ENCODE measurements at regions not wholly inside any gene's neighbourhood (a gene's known extent, or its start where the extent isn't known, plus 50 kb on each side); places are given as distances from the start of the nearest gene placed in this dataset.

DNA sequence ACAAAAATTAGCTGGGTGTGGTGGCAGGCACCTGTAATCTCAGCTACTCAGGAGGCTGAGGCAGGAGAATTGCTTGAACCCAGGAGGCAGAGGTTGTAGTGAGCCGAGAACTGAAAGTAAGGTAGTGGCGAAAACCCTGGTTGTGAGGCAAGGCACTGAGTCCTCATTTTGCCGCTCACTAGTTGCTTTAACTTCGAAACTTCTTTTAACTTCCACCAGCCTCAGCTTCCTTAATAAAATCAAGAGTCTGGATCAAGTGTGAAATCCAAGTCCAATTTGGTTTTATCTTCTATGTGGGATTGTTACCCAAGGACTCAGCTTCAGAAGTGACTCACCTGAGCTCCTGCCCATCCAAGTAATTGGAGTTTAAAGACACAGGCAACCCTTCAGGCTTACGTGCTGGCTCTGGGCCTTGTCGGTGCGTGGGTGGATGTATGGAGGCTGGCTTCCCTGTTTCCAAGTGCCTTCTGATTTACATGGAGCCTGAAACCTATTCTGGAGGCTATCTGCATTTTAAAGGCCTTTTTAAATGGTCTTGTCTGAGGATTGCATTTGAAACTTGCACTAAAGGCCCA, 374.2 kb upstream of the ID2 start:
- Histone ChIP-seq H3K23ac (ENCODE audit: low read length in 2 of 2) (no peak overlapping the region), H2AK5ac (ENCODE audit: low read length, severe bottlenecking) (peak overlapping the region; percentile 69), H2BK5ac (ENCODE audit: low read depth, low read length, poor library complexity, severe bottlenecking) (no peak overlapping the region), H2BK15ac (ENCODE audit: low read depth, poor library complexity, severe bottlenecking) (no peak overlapping the region), H2AFZ (ENCODE audit: low read depth, low read length) (no peak overlapping the region), H3K9ac (ENCODE audit: low read length) (no peak overlapping the region), H3K27ac (ENCODE audit: low read length, poor library complexity, severe bottlenecking) (no peak overlapping the region), H3K4me3 (ENCODE audit: insufficient read depth in 1 of 2, low read depth in 1 of 2, low read length in 2 of 2) (no peak overlapping the region), H3K4me2 (ENCODE audit: low read length, poor library complexity, severe bottlenecking) (no peak overlapping the region), H3K18ac (ENCODE audit: low read depth in 1 of 2, low read length in 2 of 2) (peak overlapping the region in 1 of 2 experiments; percentile 89), H3K36me3 (ENCODE audit: control insufficient read depth in 1 of 2, insufficient read depth in 2 of 2, low read depth in 1 of 2, low read length in 2 of 2) (no peaks in the 10 kb centered on the region), H2BK12ac (ENCODE audit: low read length in 2 of 2) (peak overlapping the region in 1 of 2 experiments; percentile 59), H3K4me1 (ENCODE audit: control insufficient read depth, insufficient read depth, low read depth, low read length) (peaks cover 7% of the 10 kb centered on the region), H3K4ac (ENCODE audit: low read depth in 1 of 2, low read length in 2 of 2) (peak overlapping the region in 1 of 2 experiments; percentile 11), H3K14ac (ENCODE audit: low read length in 2 of 2) (no peak overlapping the region), H3K79me1 (replicated peaks; ENCODE audit: low read length, poor library complexity, severe bottlenecking) (no peaks in the 10 kb centered on the region), H4K91ac (ENCODE audit: low read length) (no peak overlapping the region), H4K8ac (ENCODE audit: low read length) (no peak overlapping the region), H3K27me3 (ENCODE audit: control insufficient read depth in 1 of 2, insufficient read depth in 1 of 2, low read length in 2 of 2) (no peaks in the 10 kb centered on the region), H3K9me3 (ENCODE audit: control insufficient read depth, low read length) (no peaks in the 10 kb centered on the region), H2BK120ac (ENCODE audit: low read depth, low read length) (no peak overlapping the region)
- DNase-seq = no peak
- WGBS = 96% methylated on average over 5 of the region's 7 CpGs

DNA sequence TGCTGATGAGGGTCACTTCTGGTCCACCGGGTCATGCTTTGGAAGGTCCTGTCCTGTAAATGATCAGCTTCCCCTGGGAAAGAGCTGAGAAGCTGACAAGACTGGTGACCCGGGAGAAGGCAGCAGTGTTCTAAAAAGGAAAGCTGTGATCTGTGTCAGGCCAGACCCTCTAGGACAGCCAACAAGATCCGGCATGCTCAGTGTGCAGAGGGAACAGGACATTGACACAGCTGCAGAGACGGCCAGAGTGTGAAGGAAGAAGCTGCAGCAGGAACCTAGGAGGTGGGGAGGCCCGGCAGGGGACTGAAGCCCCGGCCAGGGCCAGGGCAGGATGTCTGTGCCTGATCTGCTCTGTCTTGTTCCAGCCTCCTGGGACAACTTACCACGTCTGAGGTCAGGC, 372.7 kb upstream of the ID2 start:
- Histone ChIP-seq H2BK12ac (ENCODE audit: low read length in 2 of 2) (peak overlapping the region in 1 of 2 experiments; percentile 21), H3K4me2 (ENCODE audit: low read length, poor library complexity, severe bottlenecking) (no peak overlapping the region), H3K27me3 (ENCODE audit: control insufficient read depth in 1 of 2, insufficient read depth in 1 of 2, low read length in 2 of 2) (no peaks in the 10 kb centered on the region), H2AK5ac (ENCODE audit: low read length, severe bottlenecking) (no peak overlapping the region), H2BK15ac (ENCODE audit: low read depth, poor library complexity, severe bottlenecking) (no peak overlapping the region), H3K9me3 (ENCODE audit: control insufficient read depth, low read length) (no peaks in the 10 kb centered on the region), H3K79me1 (replicated peaks; ENCODE audit: low read length, poor library complexity, severe bottlenecking) (no peaks in the 10 kb centered on the region), H3K27ac (ENCODE audit: low read length, poor library complexity, severe bottlenecking) (no peak overlapping the region), H3K4me1 (ENCODE audit: control insufficient read depth, insufficient read depth, low read depth, low read length) (peaks cover 7% of the 10 kb centered on the region), H4K91ac (ENCODE audit: low read length) (no peak overlapping the region), H3K18ac (ENCODE audit: low read depth in 1 of 2, low read length in 2 of 2) (peak overlapping the region; percentile 18 to 55), H2AFZ (ENCODE audit: low read depth, low read length) (no peak overlapping the region), H3K23ac (ENCODE audit: low read length in 2 of 2) (peak overlapping the region in 1 of 2 experiments; percentile 14), H3K4ac (ENCODE audit: low read depth in 1 of 2, low read length in 2 of 2) (peak overlapping the region in 1 of 2 experiments; percentile 4), H3K36me3 (ENCODE audit: control insufficient read depth in 1 of 2, insufficient read depth in 2 of 2, low read depth in 1 of 2, low read length in 2 of 2) (no peaks in the 10 kb centered on the region), H3K4me3 (ENCODE audit: insufficient read depth in 1 of 2, low read depth in 1 of 2, low read length in 2 of 2) (no peak overlapping the region), H2BK120ac (ENCODE audit: low read depth, low read length) (no peak overlapping the region), H2BK5ac (ENCODE audit: low read depth, low read length, poor library complexity, severe bottlenecking) (no peak overlapping the region), H3K9ac (ENCODE audit: low read length) (no peak overlapping the region), H3K14ac (ENCODE audit: low read length in 2 of 2) (peak overlapping the region in 1 of 2 experiments; percentile 93), H4K8ac (ENCODE audit: low read length) (no peak overlapping the region)
- 32% methylated on average over 6 of the region's 7 CpGs for WGBS
- peak; percentile 27 for DNase-seq

DNA sequence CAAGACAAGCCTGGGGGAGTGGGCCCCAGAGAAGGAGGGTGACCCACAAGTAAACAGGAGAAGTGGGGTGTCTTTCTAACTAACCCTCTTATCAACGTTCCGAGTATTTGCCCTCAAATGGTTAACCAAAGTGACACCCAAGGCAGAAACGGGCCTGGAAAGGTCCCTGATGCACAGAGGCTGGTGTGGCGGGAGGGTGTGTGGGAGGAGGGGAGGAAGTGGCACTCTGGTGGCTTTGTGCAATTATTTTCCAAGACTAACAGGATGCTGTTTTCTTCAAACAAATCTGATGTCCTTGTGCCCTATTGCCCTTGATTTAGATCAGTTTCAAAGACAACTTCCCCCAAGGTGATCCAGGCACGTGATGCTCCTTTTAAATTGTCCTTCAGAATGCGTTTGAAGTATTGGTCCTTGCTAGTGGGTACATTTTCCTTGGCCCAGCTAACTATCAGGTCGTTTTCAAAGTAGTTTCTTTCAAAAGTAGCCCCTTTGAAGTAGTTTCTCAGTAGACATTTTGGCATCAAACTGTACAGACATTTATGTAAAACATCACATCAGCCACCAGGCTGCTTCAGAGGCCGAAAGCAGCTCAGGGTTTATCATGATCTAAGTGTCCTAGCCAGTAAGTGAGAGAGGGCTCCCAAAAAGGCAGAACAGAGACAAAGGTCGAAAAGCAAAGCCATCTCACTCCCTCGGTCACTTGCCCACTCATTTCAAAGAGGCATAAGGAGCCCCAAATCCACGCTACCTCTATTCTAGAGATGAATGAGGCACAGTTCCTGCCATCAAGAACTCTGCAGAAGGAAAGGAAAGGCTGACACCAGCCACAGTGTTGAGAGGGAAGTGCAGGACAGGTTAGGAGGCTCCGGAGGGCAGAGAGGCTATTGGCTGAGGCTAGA, 371.1 kb upstream of the ID2 start:
- H3K4me3 ChIP-seq (ENCODE audit: insufficient read depth in 1 of 2, low read depth in 1 of 2, low read length in 2 of 2) = no peak overlapping the region
- 91% methylated on average over 12 of the region's 12 CpGs for WGBS
- peak overlapping the region in 1 of 2 experiments; percentile 21 for H2BK12ac ChIP-seq (ENCODE audit: low read length in 2 of 2)
- H3K27me3 ChIP-seq (ENCODE audit: control insufficient read depth in 1 of 2, insufficient read depth in 1 of 2, low read length in 2 of 2) = no peaks in the 10 kb centered on the region
- no peak overlapping the region for H4K8ac ChIP-seq (ENCODE audit: low read length)
- H3K9me3 ChIP-seq (ENCODE audit: control insufficient read depth, low read length) = no peaks in the 10 kb centered on the region
- H3K9ac ChIP-seq (ENCODE audit: low read length) = no peak overlapping the region
- no peak overlapping the region for H2BK5ac ChIP-seq (ENCODE audit: low read depth, low read length, poor library complexity, severe bottlenecking)
- peak overlapping the region in 1 of 2 experiments; percentile 26 for H3K14ac ChIP-seq (ENCODE audit: low read length in 2 of 2)
- no peak overlapping the region for H2AFZ ChIP-seq (ENCODE audit: low read depth, low read length)
- H3K79me1 ChIP-seq (replicated peaks; ENCODE audit: low read length, poor library complexity, severe bottlenecking) = no peaks in the 10 kb centered on the region
- no peak overlapping the region for H3K23ac ChIP-seq (ENCODE audit: low read length in 2 of 2)
- no peak overlapping the region for H2BK120ac ChIP-seq (ENCODE audit: low read depth, low read length)
- H2AK5ac ChIP-seq (ENCODE audit: low read length, severe bottlenecking) = no peak overlapping the region
- no peak overlapping the region for H3K4me2 ChIP-seq (ENCODE audit: low read length, poor library complexity, severe bottlenecking)
- no peak overlapping the region for H3K18ac ChIP-seq (ENCODE audit: low read depth in 1 of 2, low read length in 2 of 2)
- no peak overlapping the region for H3K4ac ChIP-seq (ENCODE audit: low read depth in 1 of 2, low read length in 2 of 2)
- no peak overlapping the region for H4K91ac ChIP-seq (ENCODE audit: low read length)
- no peak overlapping the region for H2BK15ac ChIP-seq (ENCODE audit: low read depth, poor library complexity, severe bottlenecking)
- H3K36me3 ChIP-seq (ENCODE audit: control insufficient read depth in 1 of 2, insufficient read depth in 2 of 2, low read depth in 1 of 2, low read length in 2 of 2) = no peaks in the 10 kb centered on the region
- H3K27ac ChIP-seq (ENCODE audit: low read length, poor library complexity, severe bottlenecking) = no peak overlapping the region
- DNase-seq = no peak
- H3K4me1 ChIP-seq (ENCODE audit: control insufficient read depth, insufficient read depth, low read depth, low read length) = peaks cover 8% of the 10 kb centered on the region

DNA sequence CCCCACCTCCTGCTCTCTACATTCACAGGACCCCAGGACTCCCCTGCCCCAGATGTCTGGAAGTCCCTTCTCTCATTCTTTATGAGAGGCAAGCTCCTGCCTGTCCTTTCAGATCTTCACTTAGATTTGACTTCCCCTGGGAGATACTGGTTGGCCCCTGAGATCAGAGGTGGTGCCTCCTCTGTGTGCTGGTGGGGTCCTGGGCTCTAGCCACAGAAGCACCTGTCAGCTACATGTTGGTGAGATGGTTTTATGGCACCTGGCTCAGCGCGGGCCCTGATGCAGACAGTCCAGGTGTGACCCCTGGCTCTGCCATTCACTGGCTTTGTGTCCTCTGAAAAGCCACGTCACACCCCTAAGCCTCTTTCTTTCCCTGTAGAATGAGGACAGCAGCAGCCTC, 369.6 kb upstream of the ID2 start:
- Histone ChIP-seq H3K36me3 (ENCODE audit: control insufficient read depth in 1 of 2, insufficient read depth in 2 of 2, low read depth in 1 of 2, low read length in 2 of 2) (no peaks in the 10 kb centered on the region), H4K91ac (ENCODE audit: low read length) (no peak overlapping the region), H3K4me1 (ENCODE audit: control insufficient read depth, insufficient read depth, low read depth, low read length) (peaks cover 8% of the 10 kb centered on the region), H3K9ac (ENCODE audit: low read length) (no peak overlapping the region), H3K79me1 (replicated peaks; ENCODE audit: low read length, poor library complexity, severe bottlenecking) (no peaks in the 10 kb centered on the region), H3K4me3 (ENCODE audit: insufficient read depth in 1 of 2, low read depth in 1 of 2, low read length in 2 of 2) (no peak overlapping the region), H3K4ac (ENCODE audit: low read depth in 1 of 2, low read length in 2 of 2) (no peak overlapping the region), H2AFZ (ENCODE audit: low read depth, low read length) (no peak overlapping the region), H3K4me2 (ENCODE audit: low read length, poor library complexity, severe bottlenecking) (no peak overlapping the region), H3K27me3 (ENCODE audit: control insufficient read depth in 1 of 2, insufficient read depth in 1 of 2, low read length in 2 of 2) (no peaks in the 10 kb centered on the region), H3K23ac (ENCODE audit: low read length in 2 of 2) (no peak overlapping the region), H2AK5ac (ENCODE audit: low read length, severe bottlenecking) (no peak overlapping the region), H3K9me3 (ENCODE audit: control insufficient read depth, low read length) (no peaks in the 10 kb centered on the region), H2BK5ac (ENCODE audit: low read depth, low read length, poor library complexity, severe bottlenecking) (no peak overlapping the region), H3K14ac (ENCODE audit: low read length in 2 of 2) (no peak overlapping the region), H4K8ac (ENCODE audit: low read length) (peak overlapping the region; percentile 29), H2BK15ac (ENCODE audit: low read depth, poor library complexity, severe bottlenecking) (no peak overlapping the region), H3K18ac (ENCODE audit: low read depth in 1 of 2, low read length in 2 of 2) (peak overlapping the region in 1 of 2 experiments; percentile 13), H2BK12ac (ENCODE audit: low read length in 2 of 2) (peak overlapping the region; percentile 51 to 61), H2BK120ac (ENCODE audit: low read depth, low read length) (no peak overlapping the region), H3K27ac (ENCODE audit: low read length, poor library complexity, severe bottlenecking) (no peak overlapping the region)
- 100% methylated on average over 2 of the region's 3 CpGs for WGBS
- no peak for DNase-seq

Data from mesenchymal stem cell (in vitro differentiated cells and primary cell).